AG10803 (cell line): ENCODE measurements at regions not wholly inside any gene's neighbourhood (a gene's known extent, or its start where the extent isn't known, plus 50 kb on each side); places are given as distances from the start of the nearest gene placed in this dataset.

Experiments
- DNase-seq: peaks from one replicate; pipeline ENCODE4 v3.0.0; 2010; ENCODE audit warnings: low read depth
- H3K4me3 ChIP-seq: 2 replicates; pipeline ENCODE4 v1.5.1; 2011; ENCODE audit warnings: mild to moderate bottlenecking, low read length, control low read depth
- TF ChIP-seq, protein P1 (sequence below): conservative IDR thresholded peaks from 2 replicates; pipeline ENCODE4 v1.5.1; 2011; ENCODE audit warnings: mild to moderate bottlenecking, low read length, control low read depth, inconsistent platforms

DNA sequence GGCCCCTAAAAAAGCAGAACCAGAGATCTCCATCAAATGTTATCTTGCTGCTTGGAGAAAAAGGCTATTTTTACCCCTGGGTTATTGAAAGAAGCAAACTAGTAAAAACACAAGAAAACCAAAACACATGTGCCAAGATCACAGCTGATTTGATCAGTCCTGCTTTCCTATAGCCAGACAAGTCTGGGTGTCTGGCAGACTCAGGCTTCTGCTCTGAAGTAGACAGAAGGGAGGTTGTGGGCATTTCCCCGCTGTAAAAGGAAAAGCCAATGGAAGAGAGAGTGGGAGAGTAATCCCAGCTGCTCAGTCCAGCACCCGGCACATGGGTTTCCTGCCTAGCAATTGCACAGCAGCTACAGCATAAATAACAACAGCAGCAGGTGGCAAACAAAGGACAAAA is 177.9 kb downstream of the PHLDA1 start:
- H3K4me3 ChIP-seq: no peak overlapping the region
- DNase-seq: no peak
- TF ChIP-seq, protein P1, sequence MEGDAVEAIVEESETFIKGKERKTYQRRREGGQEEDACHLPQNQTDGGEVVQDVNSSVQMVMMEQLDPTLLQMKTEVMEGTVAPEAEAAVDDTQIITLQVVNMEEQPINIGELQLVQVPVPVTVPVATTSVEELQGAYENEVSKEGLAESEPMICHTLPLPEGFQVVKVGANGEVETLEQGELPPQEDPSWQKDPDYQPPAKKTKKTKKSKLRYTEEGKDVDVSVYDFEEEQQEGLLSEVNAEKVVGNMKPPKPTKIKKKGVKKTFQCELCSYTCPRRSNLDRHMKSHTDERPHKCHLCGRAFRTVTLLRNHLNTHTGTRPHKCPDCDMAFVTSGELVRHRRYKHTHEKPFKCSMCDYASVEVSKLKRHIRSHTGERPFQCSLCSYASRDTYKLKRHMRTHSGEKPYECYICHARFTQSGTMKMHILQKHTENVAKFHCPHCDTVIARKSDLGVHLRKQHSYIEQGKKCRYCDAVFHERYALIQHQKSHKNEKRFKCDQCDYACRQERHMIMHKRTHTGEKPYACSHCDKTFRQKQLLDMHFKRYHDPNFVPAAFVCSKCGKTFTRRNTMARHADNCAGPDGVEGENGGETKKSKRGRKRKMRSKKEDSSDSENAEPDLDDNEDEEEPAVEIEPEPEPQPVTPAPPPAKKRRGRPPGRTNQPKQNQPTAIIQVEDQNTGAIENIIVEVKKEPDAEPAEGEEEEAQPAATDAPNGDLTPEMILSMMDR: no peak

DNA sequence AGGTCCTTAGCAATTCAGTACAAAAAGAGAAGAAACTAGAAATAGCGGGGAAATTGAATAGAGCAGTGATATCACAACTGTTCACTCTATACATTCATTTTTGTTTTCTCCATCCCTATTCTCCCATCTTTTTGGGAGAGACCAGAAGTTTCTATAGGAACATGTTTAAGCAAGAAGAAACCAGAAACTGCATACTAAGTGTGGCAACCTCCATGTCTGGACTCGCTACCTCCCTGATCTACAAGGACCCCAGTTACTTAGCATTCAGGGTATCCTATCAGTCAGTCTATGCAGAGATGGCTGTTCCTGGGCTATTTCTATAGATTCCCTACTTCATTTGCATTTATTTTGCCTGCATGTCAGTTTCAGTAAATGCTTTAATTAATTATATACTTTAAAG is 178.6 kb downstream of the PHLDA1 start:
- DNase-seq: no peak
- TF ChIP-seq, protein P1: no peak
- H3K4me3 ChIP-seq: no peak overlapping the region

DNA sequence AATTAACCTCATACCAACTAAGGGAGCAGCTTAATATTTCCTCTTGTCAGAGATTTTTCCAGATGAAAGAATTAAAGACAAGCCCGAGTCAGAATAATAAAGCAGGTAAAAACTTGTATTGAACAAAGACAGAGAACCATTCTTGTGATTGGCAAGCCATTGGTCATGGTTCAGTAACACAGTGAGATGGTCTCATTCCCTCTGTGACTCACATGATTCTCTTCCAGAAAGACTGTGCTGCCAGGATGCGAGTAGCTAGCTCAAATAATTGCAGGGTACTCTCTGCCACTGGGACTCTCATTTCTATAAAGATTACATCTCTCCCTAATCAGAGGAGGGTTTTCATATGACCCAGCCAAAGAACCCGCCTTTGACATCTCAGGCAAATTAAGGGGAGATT is 179.4 kb downstream of the PHLDA1 start:
- TF ChIP-seq, protein P1: no peak
- peak; percentile 23 for DNase-seq
- H3K4me3 ChIP-seq: no peak overlapping the region

DNA sequence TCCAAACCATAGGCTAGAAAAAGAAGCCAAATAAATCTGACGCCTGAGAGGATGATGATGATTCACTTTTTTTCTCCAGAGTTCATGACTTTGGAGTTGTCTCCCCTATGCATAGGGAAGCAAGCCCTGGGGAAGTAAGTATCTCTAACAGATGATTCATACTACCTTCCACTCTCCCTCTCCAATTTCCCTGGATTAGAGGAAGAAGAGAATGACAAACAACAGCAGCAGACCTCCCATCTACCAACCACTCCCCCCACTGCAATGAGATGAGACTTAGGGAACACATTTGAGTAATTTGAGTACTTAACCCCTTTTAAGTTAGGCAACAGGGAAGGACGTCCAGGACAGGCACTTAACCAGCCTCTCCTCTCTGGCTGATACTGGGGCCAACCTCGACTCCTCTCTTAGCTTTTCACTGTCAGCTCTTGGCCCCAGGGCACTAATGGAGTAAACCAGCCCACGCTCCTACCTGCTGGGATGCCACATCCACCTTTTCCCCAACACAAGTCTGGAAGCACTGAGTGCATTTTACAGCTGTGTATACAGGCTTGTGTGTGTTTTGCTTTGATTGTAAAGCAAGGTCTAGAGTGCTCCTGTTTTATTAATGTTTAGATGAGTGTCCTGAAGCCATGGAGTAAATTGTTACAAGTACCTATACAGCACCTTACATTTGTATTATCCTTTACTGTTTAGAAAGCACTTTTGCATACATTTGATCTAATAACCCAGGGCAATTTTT is 180.7 kb downstream of the PHLDA1 start:
- DNase-seq: peak; percentile 45
- no peak overlapping the region for H3K4me3 ChIP-seq
- TF ChIP-seq, protein P1: no peak

DNA sequence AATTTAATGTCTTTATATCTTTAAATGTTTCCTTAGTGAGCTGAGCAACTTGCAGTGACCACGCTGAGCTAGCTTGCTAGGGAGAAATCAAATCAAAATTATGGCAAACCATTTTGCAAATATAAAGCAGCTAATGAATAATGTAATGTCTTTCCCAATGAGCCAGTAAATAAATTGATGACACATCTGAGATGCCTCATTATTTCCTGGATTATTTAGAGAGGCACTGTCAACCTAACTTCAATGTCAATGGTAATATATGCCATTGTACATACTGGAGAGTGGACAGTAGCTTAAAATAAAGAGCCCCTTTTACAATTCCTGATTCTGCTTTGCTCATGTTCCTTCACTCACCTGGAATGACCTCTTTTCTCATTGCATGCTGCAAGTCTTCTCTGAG is 182.6 kb downstream of the PHLDA1 start:
- no peak for DNase-seq
- no peak overlapping the region for H3K4me3 ChIP-seq
- TF ChIP-seq, protein P1: no peak

DNA sequence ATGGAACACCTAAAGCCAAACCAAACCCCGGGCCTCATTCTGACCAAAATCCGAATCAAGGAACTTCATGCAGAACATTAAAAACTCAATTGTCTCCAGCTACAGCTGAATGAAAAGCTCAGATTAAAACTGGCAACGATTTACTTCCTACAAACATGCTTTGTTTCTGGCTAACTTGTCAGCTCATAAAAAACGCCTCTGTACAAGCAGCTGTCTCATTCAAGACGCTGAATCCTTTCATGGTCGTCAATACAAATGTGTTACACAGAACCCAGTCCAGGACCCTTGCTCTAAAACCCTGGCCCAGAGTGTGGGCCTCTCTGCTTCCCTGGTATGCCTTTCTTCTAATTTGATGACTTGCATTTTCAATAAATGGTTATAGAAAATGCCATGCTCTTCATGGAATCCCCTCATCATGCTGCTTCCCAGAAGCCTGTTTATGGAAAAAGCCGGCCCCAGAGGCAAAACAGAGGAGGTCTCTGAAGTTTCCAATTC is 183.1 kb downstream of the PHLDA1 start:
- no peak for DNase-seq
- TF ChIP-seq, protein P1: no peak
- H3K4me3 ChIP-seq: no peak overlapping the region

DNA sequence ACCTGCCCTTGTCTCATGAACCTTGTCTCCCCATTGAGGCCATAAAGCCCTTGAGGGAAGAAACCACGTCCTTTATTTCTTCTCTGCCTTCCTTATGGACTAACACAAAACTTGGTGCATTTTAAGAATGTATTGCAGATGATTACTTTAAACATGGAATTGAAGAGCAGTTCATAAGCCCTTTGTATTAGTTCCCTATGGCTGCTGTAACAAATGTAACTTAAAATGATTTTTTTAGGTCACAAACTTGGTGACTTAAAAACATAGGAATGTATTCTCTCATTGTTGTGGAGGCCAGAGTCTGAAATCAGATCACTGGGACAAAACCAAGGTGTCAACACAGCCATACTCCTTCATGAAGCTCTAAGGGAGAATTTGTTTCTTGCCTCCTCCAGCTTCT is 185.5 kb downstream of the PHLDA1 start:
- TF ChIP-seq, protein P1: no peak
- no peak for DNase-seq
- no peak overlapping the region for H3K4me3 ChIP-seq
